ENCODE measurements at regions not wholly inside any gene's neighbourhood (a gene's known extent, or its start where the extent isn't known, plus 50 kb on each side); places are given as distances from the start of the nearest gene placed in this dataset.
A peak's percentile ranks its signal among the peaks of the same experiment; 100 is the strongest.

GRCh38 chr2:39540414-39540813 is 103.3 kb upstream of the MAP4K3 start:
- no peak for FAIRE-seq

- no peak for FAIRE-seq
Measured at GRCh38 chr2:39541011-39541930, 104.2 kb upstream of the MAP4K3 start.

DNA sequence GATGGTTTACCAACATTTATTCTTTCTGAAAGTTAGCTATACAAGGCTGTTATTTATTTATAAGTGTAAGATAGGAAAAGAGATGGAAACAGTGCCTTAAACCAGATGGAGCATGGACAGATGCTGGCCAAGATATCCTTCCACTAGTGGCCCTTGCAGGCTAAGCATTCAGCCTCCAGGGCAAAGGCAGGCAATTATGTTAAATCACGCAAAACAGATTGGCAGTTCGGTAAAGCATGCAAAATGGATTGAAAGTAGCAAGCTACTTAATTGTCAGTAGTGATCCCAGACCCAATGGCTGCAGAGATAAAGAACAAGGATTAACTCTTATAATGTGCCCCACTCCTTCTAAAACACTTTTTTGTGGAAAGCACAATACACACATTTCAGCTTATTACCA is 105.4 kb upstream of the MAP4K3 start:
- FAIRE-seq, result no peak

GRCh38 chr2:39545957-39546356 is 108.9 kb upstream of the MAP4K3 start:
- FAIRE-seq, result no peak

DNA sequence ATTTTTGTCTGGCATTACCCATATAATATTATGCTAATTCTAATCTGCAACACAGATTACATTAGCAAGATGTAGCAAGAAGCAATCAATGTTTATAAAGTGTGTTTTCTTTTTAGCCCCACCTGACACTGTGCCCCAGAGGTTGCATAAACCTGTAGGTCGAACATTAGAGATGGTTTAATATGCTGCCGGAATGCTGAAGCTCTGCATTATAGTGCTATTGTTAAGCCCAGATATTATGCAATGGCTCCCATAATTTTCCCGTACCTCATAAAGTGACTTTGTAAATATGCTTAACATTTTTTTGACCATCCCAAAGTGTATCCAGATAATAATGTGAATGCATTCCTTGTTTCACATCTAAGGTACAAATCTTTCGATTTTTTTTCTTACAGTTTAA is 109.3 kb upstream of the MAP4K3 start:
- FAIRE-seq, result no peak

DNA sequence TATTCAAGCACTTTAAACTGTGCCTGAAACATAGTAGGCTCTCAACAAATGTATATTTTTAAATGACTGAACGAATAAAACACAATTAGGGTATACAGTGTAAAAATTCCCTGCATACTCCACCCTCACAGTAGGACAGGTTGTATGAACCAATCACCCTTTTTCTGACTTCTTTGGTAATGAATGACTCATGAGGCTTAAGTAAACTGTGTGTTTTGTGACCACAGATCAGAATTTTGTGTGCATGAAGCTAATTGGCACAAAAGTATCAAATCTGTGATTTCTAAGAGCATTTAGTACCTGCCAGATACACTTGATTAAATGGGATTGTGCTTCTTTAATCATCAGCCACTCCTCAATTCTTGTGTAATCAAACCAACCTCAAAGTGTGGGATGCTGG is 109.9 kb upstream of the MAP4K3 start:
- no peak for FAIRE-seq

- FAIRE-seq, result peak; percentile 30
Measured at GRCh38 chr2:39547811-39548719, 111.0 kb upstream of the MAP4K3 start.

DNA sequence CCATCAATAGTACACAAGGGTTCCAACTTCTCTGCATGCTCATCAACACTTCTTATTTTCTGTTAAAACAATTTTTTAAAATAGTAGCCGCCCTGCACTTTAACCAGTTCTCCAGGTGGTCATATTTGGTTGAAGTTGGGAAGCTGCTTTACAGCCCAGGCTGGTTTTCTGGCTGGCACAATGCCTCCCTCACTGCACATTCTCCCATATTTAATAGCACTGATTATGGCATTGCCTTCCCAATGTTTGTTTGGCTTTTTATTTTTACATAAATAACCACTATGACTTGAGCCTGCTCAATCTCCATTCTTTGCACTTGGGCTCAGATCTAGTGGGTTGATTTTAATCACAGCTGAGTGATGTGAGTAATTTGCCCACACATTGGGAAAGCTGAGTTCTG is 111.9 kb upstream of the MAP4K3 start:
- FAIRE-seq, result no peak

GRCh38 chr2:39549718-39550464 is 112.8 kb upstream of the MAP4K3 start:
- FAIRE-seq, result no peak

DNA sequence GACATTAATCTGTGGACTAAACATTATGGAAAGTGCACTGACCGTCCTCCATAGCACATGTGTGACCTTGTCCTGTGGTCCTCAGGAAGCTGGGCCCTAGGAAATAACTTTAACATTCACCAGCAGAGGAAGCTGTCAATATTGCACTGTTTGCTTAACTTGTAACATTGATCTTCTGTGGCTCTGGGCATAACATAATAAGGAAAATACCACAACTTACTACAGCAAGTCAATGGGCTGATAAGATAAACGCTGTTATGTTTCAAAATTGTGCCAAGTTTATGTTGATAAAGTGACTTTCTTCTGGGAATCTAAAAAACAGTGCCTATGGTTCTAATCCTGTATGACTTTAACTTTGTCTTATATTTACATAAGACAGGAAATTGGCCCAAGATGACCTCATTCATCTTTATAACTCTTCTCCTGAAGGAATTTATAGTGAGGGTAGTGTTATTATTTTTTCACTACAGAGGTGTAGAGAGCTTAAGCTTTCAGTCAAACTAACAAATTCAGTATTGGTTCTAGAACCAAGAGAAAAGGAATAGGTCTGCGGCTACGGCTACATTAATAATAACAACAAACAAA is 113.7 kb upstream of the MAP4K3 start:
- FAIRE-seq, result peak; percentile 36

GRCh38 chr2:39558906-39559305 is 106.8 kb upstream of the TMEM178A start:
- FAIRE-seq, result no peak

DNA sequence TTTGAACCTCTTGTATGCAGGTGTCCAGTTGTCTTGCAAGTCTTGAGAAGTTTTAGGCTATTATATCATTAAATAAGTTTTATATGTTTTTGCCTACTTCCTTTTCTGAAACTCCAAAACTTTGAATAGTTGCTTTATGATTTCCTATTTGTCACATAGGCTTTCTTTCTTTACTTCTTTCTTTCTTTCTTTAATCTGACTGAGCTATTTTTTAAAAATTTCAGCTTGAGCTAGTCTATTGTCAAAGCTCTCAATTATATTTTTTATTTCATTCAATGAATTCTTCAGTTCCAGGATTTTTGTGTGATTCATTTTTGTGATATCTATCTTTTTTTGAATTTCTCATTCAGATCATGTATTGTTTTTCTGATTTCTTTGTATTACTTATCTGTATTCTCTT is 102.1 kb upstream of the TMEM178A start:
- FAIRE-seq, result peak; percentile 60

DNA sequence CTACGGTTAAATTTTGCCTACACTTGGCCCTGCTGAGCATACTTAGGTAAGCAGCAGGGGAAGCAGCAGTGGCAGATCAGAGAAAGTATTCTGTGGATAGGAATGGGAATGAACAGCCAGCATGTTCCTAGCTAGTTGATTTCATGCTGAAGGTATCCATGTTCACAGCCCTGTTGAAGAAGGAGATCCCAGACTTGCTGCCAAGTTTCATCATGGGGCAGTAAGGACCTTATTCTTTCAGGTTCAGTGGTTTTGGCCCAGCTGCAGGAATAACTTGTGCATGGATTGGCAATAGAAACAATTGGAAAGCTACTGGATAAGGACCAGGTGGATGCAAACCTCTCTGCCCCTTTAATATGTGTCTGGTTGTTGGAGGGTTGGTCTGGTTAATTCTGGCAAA is 98.2 kb upstream of the TMEM178A start:
- FAIRE-seq, result no peak

- FAIRE-seq, result no peak
Measured at GRCh38 chr2:39568116-39568515, 97.6 kb upstream of the TMEM178A start.

GRCh38 chr2:39568561-39569006 is 97.1 kb upstream of the TMEM178A start:
- no peak for FAIRE-seq

- no peak for FAIRE-seq
Measured at GRCh38 chr2:39570130-39570555, 95.6 kb upstream of the TMEM178A start.

GRCh38 chr2:39570614-39571013 is 95.1 kb upstream of the TMEM178A start:
- FAIRE-seq, result no peak

GRCh38 chr2:39571111-39571731 is 94.5 kb upstream of the TMEM178A start:
- no peak for FAIRE-seq

DNA sequence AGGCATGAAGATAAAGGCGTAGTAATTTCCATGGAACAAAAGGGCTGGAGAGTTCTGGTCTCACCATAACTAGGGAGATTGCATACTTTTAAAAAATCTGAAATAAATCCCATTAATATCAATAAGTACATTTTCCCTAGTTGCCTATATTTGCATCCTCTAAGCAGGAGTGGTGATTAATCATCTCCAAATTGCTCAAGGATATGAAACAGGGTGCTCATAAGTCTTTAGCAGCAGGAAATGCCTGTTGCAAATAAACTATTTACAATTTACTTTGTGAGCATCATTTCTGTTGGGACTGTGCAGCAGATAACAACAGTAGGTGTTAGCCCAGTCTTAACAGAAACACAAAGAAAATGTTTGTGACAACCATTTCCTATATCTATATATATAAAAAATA is 92.4 kb upstream of the TMEM178A start:
- FAIRE-seq, result no peak

DNA sequence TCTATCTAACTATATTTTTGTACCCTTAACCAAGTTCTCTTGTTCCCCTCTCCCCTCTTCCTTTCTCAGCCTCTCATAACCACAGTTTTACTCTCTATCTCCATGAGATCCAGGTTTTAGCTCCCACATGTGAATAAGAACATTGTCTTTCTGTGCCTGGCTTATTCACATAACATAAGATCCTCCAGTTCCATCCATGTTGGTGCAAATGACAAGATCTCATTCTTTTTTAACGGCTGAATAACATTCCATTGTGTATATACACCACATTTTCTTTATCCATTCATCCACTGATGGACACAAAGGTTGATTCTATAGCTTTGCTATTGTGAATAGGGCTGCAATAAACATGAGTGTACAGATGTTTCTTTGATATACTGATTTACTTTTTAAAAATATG is 83.9 kb upstream of the TMEM178A start:
- FAIRE-seq, result no peak

DNA sequence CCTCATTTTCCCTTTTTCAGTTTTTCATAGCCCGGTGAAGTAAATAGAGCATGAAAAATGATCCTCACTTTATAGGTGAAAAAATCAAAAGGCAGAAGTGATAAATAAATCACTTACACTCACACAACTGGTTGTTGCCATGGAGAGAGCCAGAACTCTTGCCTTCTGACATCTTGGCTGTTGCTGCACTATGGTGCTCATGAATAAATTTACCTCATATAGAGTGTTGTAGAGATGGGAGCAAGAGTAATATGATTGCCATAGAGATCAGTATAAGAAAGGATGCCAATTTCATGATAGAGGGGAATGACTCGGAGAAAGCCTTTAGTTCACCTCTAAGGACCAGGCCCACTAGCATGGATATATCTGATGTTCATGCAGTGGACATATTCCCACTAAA is 82.5 kb upstream of the TMEM178A start:
- FAIRE-seq, result no peak

GRCh38 chr2:39583781-39584180 is 81.9 kb upstream of the TMEM178A start:
- FAIRE-seq, result no peak
